A673 (cell line): ENCODE measurements at regions not wholly inside any gene's neighbourhood (a gene's known extent, or its start where the extent isn't known, plus 50 kb on each side); places are given as distances from the start of the nearest gene placed in this dataset.

ENCODE experiments used
- BruUV-seq: library from RNA; stranded (reverse); fragments of 400-500 nt; replicated peaks from 2 replicates; lab custom pipeline; 2021; lab: Mats Ljungman, UMichigan
- CTCF ChIA-PET: fragments of 300-600 bp; sonication (Branson Sonifier 250); formaldehyde crosslinking; loops from one replicate; lab custom pipeline; 2022; ENCODE audit warnings: antibody characterized with exemption; lab: Charles Lee
- POLR2A ChIA-PET: fragments of 300-600 bp; sonication (Branson Sonifier 250); formaldehyde crosslinking; loops from one replicate; lab custom pipeline; 2022; ENCODE audit warnings: antibody characterized with exemption; ENCODE audit not compliant: low non-redundant PET; lab: Charles Lee
- DNase-seq: peaks from one replicate; pipeline ENCODE4 v3.0.0-alpha.2; 2015; ENCODE audit warnings: low spot score
- H3K27ac ChIP-seq: fragments of 200-600 bp; sonication (generic); 2 replicates; pipeline ENCODE4 v1.5.1; 2016; ENCODE audit warnings: mixed run types, low read depth, mild to moderate bottlenecking, mixed read lengths, antibody characterized with exemption, low read length; ENCODE audit not compliant: poor library complexity, severe bottlenecking
- H3K27me3 ChIP-seq: fragments of 200-600 bp; sonication (generic); replicated peaks from 2 replicates; pipeline ENCODE4 v1.6.1; 2017; ENCODE audit warnings: mixed run types, low read depth, mild to moderate bottlenecking, mixed read lengths, antibody characterized with exemption, low read length; ENCODE audit not compliant: insufficient read depth, poor library complexity
- H3K36me3 ChIP-seq: fragments of 200-600 bp; sonication (generic); 2 replicates; pipeline ENCODE4 v1.6.1; 2016; ENCODE audit warnings: mixed run types, mild to moderate bottlenecking, mixed read lengths, antibody characterized with exemption, low read length; ENCODE audit not compliant: insufficient read depth, poor library complexity, severe bottlenecking
- H3K4me1 ChIP-seq: fragments of 200-600 bp; sonication (generic); 2 replicates; pipeline ENCODE4 v1.6.1; 2017; ENCODE audit warnings: mixed run types, mild to moderate bottlenecking, mixed read lengths, antibody characterized with exemption, low read length; ENCODE audit not compliant: insufficient read depth, poor library complexity, severe bottlenecking
- H3K4me3 ChIP-seq: fragments of 200-600 bp; sonication (generic); 2 replicates; pipeline ENCODE4 v1.5.1; 2016; ENCODE audit warnings: low read depth, mixed run types, mild to moderate bottlenecking, mixed read lengths, low read length; ENCODE audit not compliant: poor library complexity, severe bottlenecking
- H3K9me3 ChIP-seq: fragments of 200-600 bp; sonication (generic); 2 replicates; pipeline ENCODE4 v1.6.1; 2016; ENCODE audit warnings: mixed run types, low read depth, mild to moderate bottlenecking, mixed read lengths, antibody characterized with exemption, low read length; ENCODE audit not compliant: poor library complexity, severe bottlenecking
- CTCF ChIP-seq: fragments of 300-800, 200-600 bp; sonication (generic); conservative IDR thresholded peaks from 2 replicates; pipeline ENCODE4 v1.5.1; 2017; ENCODE audit warnings: low read depth, mild to moderate bottlenecking, antibody characterized with exemption, low read length, moderate library complexity, mixed read lengths
- EZH2 ChIP-seq: fragments of 200-600 bp; sonication (generic); IDR thresholded peaks from 2 replicates; pipeline ENCODE4 v1.6.1; 2017; ENCODE audit warnings: borderline replicate concordance, low read depth, mild to moderate bottlenecking, mixed read lengths, antibody characterized with exemption, low read length; ENCODE audit not compliant: poor library complexity, severe bottlenecking
- intact Hi-C: fragments of 100-400 bp; cut with micrococcal nuclease; formaldehyde crosslinking; loops from one replicate; pipeline ENCODE4 v1.10.0; 2022; ENCODE audit not compliant: unreplicated experiment

GRCh38 chr5:67509402-67510186, 313.0 kb upstream of the CD180 start:
- CTCF ChIA-PET = no interaction called here
- BruUV-seq = no TSS peak
- no peak for DNase-seq
- no peak for TF ChIP-seq EZH2
- no peak for TF ChIP-seq CTCF
- POLR2A ChIA-PET = no interaction called here
- Histone ChIP-seq H3K4me1 (peaks cover 10% of the 10 kb centered on the region), H3K36me3 (no peaks in the 10 kb centered on the region), H3K27me3 (no peaks in the 10 kb centered on the region), H3K27ac (no peak overlapping the region), H3K4me3 (no peak overlapping the region), H3K9me3 (no peaks in the 10 kb centered on the region)
- intact Hi-C loops = no loop called here

- no peaks in the 10 kb centered on the region for H3K36me3 ChIP-seq
- TF ChIP-seq EZH2 (no peak), CTCF (no peak)
- POLR2A ChIA-PET = no interaction called here
- no peaks in the 10 kb centered on the region for H3K9me3 ChIP-seq
- no TSS peak for BruUV-seq
- DNase-seq = no peak
- no peaks in the 10 kb centered on the region for H3K4me1 ChIP-seq
- H3K4me3 ChIP-seq = no peak overlapping the region
- H3K27ac ChIP-seq = no peak overlapping the region
- intact Hi-C loops = no loop called here
- CTCF ChIA-PET = no interaction called here
- no peaks in the 10 kb centered on the region for H3K27me3 ChIP-seq
Measured at GRCh38 chr5:67506241-67506640, 309.6 kb upstream of the CD180 start.

- Histone ChIP-seq H3K4me1 (no peaks in the 10 kb centered on the region), H3K4me3 (no peak overlapping the region), H3K36me3 (no peaks in the 10 kb centered on the region), H3K27me3 (no peaks in the 10 kb centered on the region), H3K9me3 (peaks cover 16% of the 10 kb centered on the region), H3K27ac (no peak overlapping the region)
- TF ChIP-seq CTCF (no peak), EZH2 (no peak)
- DNase-seq = no peak
- no TSS peak for BruUV-seq
- intact Hi-C loops = no loop called here
- ChIA-PET POLR2A (no interaction called here), CTCF (no interaction called here)
Measured at GRCh38 chr5:67502951-67503350, 306.4 kb upstream of the CD180 start.
